ENCODE measurements at regions not wholly inside any gene's neighbourhood (a gene's known extent, or its start where the extent isn't known, plus 50 kb on each side); places are given as distances from the start of the nearest gene placed in this dataset.

DNA sequence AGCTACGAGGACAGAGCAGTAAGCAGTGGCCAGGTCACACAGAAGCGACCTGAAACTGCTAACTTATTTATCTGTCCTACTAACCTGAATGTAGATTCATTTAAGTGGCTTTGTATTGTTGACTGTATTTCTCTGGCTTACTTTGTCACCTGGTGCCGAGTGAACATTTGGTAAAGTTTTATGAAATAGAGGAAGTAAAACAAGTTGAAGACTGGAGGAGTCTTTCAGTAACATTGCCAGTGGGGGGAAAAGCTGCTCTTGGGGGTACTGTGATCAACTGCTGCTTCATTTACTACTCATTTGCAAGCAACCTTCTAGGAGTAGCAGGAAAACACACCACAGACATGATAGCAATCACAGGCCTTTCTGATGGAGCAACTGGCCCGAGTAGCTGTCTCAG is 615.0 kb downstream of the FGF9 start:
- TF ChIP-seq, protein P1, sequence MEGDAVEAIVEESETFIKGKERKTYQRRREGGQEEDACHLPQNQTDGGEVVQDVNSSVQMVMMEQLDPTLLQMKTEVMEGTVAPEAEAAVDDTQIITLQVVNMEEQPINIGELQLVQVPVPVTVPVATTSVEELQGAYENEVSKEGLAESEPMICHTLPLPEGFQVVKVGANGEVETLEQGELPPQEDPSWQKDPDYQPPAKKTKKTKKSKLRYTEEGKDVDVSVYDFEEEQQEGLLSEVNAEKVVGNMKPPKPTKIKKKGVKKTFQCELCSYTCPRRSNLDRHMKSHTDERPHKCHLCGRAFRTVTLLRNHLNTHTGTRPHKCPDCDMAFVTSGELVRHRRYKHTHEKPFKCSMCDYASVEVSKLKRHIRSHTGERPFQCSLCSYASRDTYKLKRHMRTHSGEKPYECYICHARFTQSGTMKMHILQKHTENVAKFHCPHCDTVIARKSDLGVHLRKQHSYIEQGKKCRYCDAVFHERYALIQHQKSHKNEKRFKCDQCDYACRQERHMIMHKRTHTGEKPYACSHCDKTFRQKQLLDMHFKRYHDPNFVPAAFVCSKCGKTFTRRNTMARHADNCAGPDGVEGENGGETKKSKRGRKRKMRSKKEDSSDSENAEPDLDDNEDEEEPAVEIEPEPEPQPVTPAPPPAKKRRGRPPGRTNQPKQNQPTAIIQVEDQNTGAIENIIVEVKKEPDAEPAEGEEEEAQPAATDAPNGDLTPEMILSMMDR (conservative IDR thresholded peaks at IDR 0.05; ENCODE audit: low read depth in 2 of 2), result no peak
- TF ChIP-seq EZH2 (IDR thresholded peaks at IDR 0.05; ENCODE audit: low read depth, unreplicated experiment) (no peak), POLR2AphosphoS5 (IDR thresholded peaks at IDR 0.05; ENCODE audit: low read depth) (no peak), CREB1 (CRISPR knock-in tag; IDR thresholded peaks at IDR 0.05; ENCODE audit: low read depth) (no peak), NANOG (IDR thresholded peaks at IDR 0.05; ENCODE audit: borderline replicate concordance) (no peak), STAT1 (IDR thresholded peaks at IDR 0.05; ENCODE audit: unreplicated experiment) (no peak), JUNB (IDR thresholded peaks at IDR 0.05; ENCODE audit: unreplicated experiment) (no peak)
- TF ChIP-seq, protein P2, sequence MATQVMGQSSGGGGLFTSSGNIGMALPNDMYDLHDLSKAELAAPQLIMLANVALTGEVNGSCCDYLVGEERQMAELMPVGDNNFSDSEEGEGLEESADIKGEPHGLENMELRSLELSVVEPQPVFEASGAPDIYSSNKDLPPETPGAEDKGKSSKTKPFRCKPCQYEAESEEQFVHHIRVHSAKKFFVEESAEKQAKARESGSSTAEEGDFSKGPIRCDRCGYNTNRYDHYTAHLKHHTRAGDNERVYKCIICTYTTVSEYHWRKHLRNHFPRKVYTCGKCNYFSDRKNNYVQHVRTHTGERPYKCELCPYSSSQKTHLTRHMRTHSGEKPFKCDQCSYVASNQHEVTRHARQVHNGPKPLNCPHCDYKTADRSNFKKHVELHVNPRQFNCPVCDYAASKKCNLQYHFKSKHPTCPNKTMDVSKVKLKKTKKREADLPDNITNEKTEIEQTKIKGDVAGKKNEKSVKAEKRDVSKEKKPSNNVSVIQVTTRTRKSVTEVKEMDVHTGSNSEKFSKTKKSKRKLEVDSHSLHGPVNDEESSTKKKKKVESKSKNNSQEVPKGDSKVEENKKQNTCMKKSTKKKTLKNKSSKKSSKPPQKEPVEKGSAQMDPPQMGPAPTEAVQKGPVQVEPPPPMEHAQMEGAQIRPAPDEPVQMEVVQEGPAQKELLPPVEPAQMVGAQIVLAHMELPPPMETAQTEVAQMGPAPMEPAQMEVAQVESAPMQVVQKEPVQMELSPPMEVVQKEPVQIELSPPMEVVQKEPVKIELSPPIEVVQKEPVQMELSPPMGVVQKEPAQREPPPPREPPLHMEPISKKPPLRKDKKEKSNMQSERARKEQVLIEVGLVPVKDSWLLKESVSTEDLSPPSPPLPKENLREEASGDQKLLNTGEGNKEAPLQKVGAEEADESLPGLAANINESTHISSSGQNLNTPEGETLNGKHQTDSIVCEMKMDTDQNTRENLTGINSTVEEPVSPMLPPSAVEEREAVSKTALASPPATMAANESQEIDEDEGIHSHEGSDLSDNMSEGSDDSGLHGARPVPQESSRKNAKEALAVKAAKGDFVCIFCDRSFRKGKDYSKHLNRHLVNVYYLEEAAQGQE (IDR thresholded peaks at IDR 0.05; ENCODE audit: unreplicated experiment), result no peak
- TF ChIP-seq, protein P3, sequence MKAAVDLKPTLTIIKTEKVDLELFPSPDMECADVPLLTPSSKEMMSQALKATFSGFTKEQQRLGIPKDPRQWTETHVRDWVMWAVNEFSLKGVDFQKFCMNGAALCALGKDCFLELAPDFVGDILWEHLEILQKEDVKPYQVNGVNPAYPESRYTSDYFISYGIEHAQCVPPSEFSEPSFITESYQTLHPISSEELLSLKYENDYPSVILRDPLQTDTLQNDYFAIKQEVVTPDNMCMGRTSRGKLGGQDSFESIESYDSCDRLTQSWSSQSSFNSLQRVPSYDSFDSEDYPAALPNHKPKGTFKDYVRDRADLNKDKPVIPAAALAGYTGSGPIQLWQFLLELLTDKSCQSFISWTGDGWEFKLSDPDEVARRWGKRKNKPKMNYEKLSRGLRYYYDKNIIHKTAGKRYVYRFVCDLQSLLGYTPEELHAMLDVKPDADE (IDR thresholded peaks at IDR 0.05), result no peak
- TF ChIP-seq, protein P4, sequence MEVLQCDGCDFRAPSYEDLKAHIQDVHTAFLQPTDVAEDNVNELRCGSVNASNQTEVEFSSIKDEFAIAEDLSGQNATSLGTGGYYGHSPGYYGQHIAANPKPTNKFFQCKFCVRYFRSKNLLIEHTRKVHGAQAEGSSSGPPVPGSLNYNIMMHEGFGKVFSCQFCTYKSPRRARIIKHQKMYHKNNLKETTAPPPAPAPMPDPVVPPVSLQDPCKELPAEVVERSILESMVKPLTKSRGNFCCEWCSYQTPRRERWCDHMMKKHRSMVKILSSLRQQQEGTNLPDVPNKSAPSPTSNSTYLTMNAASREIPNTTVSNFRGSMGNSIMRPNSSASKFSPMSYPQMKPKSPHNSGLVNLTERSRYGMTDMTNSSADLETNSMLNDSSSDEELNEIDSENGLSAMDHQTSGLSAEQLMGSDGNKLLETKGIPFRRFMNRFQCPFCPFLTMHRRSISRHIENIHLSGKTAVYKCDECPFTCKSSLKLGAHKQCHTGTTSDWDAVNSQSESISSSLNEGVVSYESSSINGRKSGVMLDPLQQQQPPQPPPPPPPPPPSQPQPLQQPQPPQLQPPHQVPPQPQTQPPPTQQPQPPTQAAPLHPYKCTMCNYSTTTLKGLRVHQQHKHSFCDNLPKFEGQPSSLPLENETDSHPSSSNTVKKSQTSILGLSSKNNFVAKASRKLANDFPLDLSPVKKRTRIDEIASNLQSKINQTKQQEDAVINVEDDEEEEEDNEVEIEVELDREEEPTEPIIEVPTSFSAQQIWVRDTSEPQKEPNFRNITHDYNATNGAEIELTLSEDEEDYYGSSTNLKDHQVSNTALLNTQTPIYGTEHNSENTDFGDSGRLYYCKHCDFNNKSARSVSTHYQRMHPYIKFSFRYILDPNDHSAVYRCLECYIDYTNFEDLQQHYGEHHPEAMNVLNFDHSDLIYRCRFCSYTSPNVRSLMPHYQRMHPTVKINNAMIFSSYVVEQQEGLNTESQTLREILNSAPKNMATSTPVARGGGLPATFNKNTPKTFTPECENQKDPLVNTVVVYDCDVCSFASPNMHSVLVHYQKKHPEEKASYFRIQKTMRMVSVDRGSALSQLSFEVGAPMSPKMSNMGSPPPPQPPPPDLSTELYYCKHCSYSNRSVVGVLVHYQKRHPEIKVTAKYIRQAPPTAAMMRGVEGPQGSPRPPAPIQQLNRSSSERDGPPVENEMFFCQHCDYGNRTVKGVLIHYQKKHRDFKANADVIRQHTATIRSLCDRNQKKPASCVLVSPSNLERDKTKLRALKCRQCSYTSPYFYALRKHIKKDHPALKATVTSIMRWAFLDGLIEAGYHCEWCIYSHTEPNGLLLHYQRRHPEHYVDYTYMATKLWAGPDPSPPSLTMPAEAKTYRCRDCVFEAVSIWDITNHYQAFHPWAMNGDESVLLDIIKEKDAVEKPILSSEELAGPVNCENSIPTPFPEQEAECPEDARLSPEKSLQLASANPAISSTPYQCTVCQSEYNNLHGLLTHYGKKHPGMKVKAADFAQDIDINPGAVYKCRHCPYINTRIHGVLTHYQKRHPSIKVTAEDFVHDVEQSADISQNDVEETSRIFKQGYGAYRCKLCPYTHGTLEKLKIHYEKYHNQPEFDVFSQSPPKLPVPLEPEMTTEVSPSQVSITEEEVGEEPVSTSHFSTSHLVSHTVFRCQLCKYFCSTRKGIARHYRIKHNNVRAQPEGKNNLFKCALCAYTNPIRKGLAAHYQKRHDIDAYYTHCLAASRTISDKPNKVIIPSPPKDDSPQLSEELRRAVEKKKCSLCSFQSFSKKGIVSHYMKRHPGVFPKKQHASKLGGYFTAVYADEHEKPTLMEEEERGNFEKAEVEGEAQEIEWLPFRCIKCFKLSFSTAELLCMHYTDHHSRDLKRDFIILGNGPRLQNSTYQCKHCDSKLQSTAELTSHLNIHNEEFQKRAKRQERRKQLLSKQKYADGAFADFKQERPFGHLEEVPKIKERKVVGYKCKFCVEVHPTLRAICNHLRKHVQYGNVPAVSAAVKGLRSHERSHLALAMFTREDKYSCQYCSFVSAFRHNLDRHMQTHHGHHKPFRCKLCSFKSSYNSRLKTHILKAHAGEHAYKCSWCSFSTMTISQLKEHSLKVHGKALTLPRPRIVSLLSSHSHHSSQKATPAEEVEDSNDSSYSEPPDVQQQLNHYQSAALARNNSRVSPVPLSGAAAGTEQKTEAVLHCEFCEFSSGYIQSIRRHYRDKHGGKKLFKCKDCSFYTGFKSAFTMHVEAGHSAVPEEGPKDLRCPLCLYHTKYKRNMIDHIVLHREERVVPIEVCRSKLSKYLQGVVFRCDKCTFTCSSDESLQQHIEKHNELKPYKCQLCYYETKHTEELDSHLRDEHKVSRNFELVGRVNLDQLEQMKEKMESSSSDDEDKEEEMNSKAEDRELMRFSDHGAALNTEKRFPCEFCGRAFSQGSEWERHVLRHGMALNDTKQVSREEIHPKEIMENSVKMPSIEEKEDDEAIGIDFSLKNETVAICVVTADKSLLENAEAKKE (CRISPR knock-in tag; IDR thresholded peaks at IDR 0.05), result no peak

Data from GM23338 (cell line).